GM13977 (cell line): ENCODE measurements at regions not wholly inside any gene's neighbourhood (a gene's known extent, or its start where the extent isn't known, plus 50 kb on each side); places are given as distances from the start of the nearest gene placed in this dataset.
"Not testable (repeated sequence)": the region's sequence is repeated elsewhere in the genome, so short reads cannot be mapped to it uniquely, and the experiment has no call there.

Experiments
- DNase-seq: peaks from one replicate; pipeline ENCODE4 v3.0.0; 2012; ENCODE audit warnings: low spot score
- in situ Hi-C: fragments of 300-500 bp; cut with MboI; formaldehyde crosslinking; loops from one replicate; pipeline ENCODE4 v1.12.0; 2022; ENCODE audit warnings: low sequenced_read_pairs, low pct_unique_long_range_greater_than_20kb, mixed read lengths, inconsistent platforms; ENCODE audit not compliant: unreplicated experiment
- TF ChIP-seq, protein P1 (sequence below): IDR thresholded peaks from 2 replicates; pipeline ENCODE4 v1.5.1; 2012; ENCODE audit warnings: mild to moderate bottlenecking, control low read depth; ENCODE audit not compliant: insufficient read depth; ENCODE audit errors: extremely low read depth, missing control alignments

DNA sequence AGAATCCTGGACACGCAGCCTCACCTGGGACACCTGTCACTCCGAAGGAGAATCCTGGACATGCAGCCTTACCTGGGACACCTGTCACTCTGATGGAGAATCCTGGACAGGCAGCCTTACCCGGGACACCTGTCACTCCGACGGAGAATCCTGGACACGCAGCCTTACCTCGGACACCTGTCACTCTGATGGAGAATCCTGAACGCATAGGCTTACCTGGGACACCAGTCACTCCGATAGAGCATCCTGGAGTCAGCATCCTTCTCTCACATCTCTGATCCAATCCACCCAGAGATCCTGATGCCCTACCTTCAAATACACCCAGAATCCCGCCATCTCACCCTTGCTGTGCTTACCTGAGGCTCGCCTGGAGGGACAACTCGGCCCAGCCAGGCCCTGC is 154.9 kb downstream of the NDUFA10 start:
- TF ChIP-seq, protein P1, sequence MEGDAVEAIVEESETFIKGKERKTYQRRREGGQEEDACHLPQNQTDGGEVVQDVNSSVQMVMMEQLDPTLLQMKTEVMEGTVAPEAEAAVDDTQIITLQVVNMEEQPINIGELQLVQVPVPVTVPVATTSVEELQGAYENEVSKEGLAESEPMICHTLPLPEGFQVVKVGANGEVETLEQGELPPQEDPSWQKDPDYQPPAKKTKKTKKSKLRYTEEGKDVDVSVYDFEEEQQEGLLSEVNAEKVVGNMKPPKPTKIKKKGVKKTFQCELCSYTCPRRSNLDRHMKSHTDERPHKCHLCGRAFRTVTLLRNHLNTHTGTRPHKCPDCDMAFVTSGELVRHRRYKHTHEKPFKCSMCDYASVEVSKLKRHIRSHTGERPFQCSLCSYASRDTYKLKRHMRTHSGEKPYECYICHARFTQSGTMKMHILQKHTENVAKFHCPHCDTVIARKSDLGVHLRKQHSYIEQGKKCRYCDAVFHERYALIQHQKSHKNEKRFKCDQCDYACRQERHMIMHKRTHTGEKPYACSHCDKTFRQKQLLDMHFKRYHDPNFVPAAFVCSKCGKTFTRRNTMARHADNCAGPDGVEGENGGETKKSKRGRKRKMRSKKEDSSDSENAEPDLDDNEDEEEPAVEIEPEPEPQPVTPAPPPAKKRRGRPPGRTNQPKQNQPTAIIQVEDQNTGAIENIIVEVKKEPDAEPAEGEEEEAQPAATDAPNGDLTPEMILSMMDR, result no peak
- no peak for DNase-seq
- in situ Hi-C loops, result no loop called here

DNA sequence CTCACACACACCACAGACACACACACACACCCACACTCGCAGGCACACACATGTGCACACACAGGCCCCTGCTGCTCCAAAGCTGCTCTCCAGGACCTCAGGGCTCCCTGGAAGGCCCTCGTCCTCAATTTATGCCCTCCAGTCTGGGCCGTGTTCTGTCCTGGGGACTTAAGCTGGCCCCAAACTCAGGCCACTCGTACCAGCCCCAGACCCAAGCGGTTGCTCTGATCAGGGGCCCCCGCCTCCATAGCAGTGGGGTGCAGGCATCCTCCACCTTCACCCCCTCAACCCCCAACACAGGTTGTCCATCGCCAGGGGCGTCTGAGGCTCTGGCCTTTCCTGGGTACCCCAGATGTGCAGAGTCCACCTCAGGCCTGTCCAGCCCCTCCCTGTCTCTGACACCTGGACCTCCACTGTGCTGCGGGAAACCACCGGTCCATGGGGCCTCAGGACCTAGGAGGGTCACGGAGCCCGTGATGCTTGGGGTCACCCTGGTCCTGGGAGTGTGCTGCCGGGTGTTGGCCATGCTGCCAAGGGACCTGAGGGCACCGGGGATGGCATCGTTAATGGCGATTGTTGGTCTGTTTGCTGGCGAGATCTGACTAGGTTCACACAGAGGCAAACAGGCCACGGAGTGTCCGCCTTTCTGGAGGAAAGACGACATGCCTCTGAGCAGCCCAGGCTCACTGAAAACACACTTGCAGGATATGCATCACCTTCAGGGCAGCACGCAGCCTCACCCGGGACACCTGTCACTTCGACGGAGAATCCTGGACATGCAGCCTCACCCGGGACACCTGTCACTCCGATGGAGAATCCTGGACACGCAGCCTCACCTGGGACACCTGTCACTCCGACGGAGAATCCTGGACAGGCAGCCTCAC is 155.6 kb downstream of the NDUFA10 start:
- DNase-seq, result no peak
- in situ Hi-C loops, result no loop called here
- TF ChIP-seq, protein P1, result no peak

DNA sequence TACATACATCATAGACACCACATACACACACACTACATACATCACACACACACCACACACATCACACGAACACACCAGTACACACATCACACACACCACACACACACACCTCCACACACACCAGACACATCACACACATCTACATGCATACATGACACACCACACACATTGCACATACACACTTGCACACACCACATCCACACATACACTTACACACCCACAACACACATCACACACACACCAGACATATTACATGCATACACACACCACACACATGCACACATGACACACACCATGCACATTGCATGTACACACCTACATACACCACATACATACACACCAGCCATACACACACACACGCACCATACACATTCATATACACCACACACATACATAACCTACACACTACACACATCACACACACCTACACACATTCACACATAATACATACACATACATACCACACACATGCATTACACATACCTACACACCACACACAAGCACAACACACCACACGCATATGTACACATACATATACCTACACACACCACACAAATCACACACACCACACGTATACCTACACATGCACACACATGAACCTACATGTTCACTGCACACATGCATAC is 156.5 kb downstream of the NDUFA10 start:
- DNase-seq, result no peak
- in situ Hi-C loops, result no loop called here
- TF ChIP-seq, protein P1, result no peak

DNA sequence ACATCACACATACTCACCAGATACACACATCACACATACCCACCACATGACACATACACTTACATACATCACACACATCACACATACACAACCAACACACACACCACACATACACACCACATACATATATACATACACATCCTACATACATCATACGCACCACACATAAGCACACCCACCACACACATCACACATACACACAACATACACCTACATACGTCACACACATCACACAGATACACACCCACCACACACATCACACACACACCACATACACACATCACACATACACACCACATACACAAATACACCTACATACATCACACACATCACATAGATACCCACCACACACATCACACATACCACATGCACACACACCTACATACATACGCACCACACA is 158.4 kb downstream of the NDUFA10 start:
- DNase-seq, result no peak
- TF ChIP-seq, protein P1, result no peak
- in situ Hi-C loops, result no loop called here

DNA sequence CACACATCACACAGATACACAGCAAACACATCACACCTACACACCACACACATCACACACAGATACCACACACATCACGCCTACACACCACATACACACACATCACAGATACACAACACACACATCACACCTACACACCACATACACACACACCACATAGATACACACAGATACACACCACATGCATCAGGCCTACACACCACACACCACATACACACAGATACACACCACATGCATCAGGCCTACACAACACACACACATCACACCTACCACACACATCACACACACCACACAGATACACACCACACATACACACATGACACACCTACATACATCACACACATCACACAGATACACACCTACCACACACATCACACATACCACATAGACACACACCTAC is 158.8 kb downstream of the NDUFA10 start:
- TF ChIP-seq, protein P1, result no peak
- in situ Hi-C loops, result no loop called here
- DNase-seq, result no peak

DNA sequence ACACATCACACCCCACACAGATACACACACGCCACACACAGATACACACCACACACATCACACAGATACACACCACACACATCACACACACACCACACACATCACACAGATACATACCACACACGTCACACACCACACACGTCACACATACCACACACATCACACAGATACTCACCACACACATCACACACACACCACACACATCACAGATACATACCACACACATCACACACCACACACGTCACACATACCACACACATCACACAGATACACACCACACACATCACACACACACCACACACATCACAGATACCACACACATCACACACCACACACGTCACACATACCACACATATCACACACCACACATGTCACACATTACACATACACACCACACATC is 159.3 kb downstream of the NDUFA10 start:
- DNase-seq, in situ Hi-C loops: not testable (repeated sequence)

DNA sequence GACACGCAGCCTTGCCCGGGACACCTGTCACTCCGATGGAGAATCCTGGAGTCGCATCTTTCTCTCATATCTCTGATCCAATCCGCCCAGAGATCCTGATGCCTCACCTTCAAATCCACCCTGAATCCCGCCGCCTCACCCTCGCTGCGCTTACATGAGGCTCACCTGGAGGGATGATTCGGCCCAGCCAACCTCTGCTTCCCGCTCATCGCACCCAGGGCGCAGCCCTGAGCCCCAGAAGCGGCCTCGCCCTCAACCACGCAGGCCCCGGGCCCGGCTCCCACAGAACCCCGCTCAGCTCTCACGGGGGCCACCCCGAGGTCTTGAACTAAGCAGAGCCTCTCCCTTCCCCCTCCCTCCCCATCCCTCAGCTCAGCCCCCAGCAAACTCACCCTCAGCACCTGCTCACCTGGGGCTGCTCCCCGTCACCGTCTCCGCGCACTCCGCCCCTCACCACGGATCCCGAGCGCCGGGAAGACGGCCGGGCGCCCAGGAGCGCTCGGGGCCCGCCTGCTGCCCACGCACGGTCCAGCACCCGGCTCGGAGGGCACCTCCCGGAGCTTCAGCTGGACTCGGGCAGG is 160.0 kb downstream of the NDUFA10 start:
- in situ Hi-C loops, result no loop called here

More for the DNA sequence above, 160.0 kb downstream of the NDUFA10 start:
- DNase-seq, result no peak
- TF ChIP-seq, protein P1, result no peak
